Activated CD8-positive, alpha-beta T cell treated with anti-CD3 and anti-CD28 coated beads, Interleukin-2, amount 10 ng/mL, durations not matched to agents 7 days and 5 days (primary cell): ENCODE measurements at regions not wholly inside any gene's neighbourhood (a gene's known extent, or its start where the extent isn't known, plus 50 kb on each side); places are given as distances from the start of the nearest gene placed in this dataset.

ENCODE experiments used
- ATAC-seq: fragments of 150-1000 bp; cut with Tn5 transposase; one replicate; pipeline ENCODE4 v1.10.0; 2021; ENCODE audit warnings: moderate library complexity
- CTCF ChIA-PET: fragments of 350-600 bp; sonication (Branson Sonifier 250); formaldehyde crosslinking; loops from one replicate; lab custom pipeline; 2021; ENCODE audit warnings: antibody characterized with exemption; lab: Charles Lee
- POLR2A ChIA-PET: fragments of 350-600 bp; sonication (Branson Sonifier 250); formaldehyde crosslinking; loops from one replicate; lab custom pipeline; 2021; ENCODE audit warnings: antibody characterized with exemption; lab: Charles Lee
- DNase-seq: peaks from one replicate; pipeline ENCODE4 v3.0.0-alpha.2; 2020
- H3K27ac Mint-ChIP-seq: one replicate; pipeline ENCODE4 v1.8.0; 2021; ENCODE audit warnings: mild to moderate bottlenecking, mixed read lengths
- H3K27me3 Mint-ChIP-seq: one replicate; pipeline ENCODE4 v1.8.0; 2021; ENCODE audit warnings: low read depth, mixed read lengths
- H3K36me3 Mint-ChIP-seq: one replicate; pipeline ENCODE4 v1.8.0; 2021; ENCODE audit warnings: low read depth, mixed read lengths
- H3K4me1 Mint-ChIP-seq: one replicate; pipeline ENCODE4 v1.8.0; 2021; ENCODE audit warnings: low read depth, mixed read lengths
- H3K4me3 Mint-ChIP-seq: one replicate; pipeline ENCODE4 v1.8.0; 2021; ENCODE audit warnings: mild to moderate bottlenecking, mixed read lengths
- H3K9me3 Mint-ChIP-seq: one replicate; pipeline ENCODE4 v1.8.0; 2022; ENCODE audit warnings: mixed read lengths; ENCODE audit not compliant: insufficient read depth

GRCh38 chr6:14379568-14379967 lies 262.0 kb downstream of the CD83 start:
- Mint-ChIP-seq H3K9me3 (no peaks in the 10 kb centered on the region), H3K27ac (no peak overlapping the region), H3K36me3 (peaks cover 5% of the 10 kb centered on the region), H3K27me3 (peaks cover 2% of the 10 kb centered on the region), H3K4me3 (no peak overlapping the region), H3K4me1 (peaks cover 53% of the 10 kb centered on the region)
- ATAC-seq (no peak), DNase-seq (no peak)
- POLR2A ChIA-PET = no interaction called here
- CTCF ChIA-PET = no interaction called here

GRCh38 chr6:14380086-14380820 lies 262.7 kb downstream of the CD83 start:
- H3K4me1 Mint-ChIP-seq = peaks cover 53% of the 10 kb centered on the region
- no peak overlapping the region for H3K4me3 Mint-ChIP-seq
- DNase-seq (no peak), ATAC-seq (no peak)
- H3K27ac Mint-ChIP-seq = no peak overlapping the region
- ChIA-PET CTCF (no interaction called here), POLR2A (no interaction called here)
- H3K27me3 Mint-ChIP-seq = peaks cover 2% of the 10 kb centered on the region
- H3K36me3 Mint-ChIP-seq = peaks cover 5% of the 10 kb centered on the region
- no peaks in the 10 kb centered on the region for H3K9me3 Mint-ChIP-seq

GRCh38 chr6:14380901-14381828 lies 263.6 kb downstream of the CD83 start:
- no peak overlapping the region for H3K4me3 Mint-ChIP-seq
- ChIA-PET CTCF (no interaction called here), POLR2A (no interaction called here)
- H3K27me3 Mint-ChIP-seq = peaks cover 2% of the 10 kb centered on the region
- peaks cover 5% of the 10 kb centered on the region for H3K36me3 Mint-ChIP-seq
- ATAC-seq (no peak), DNase-seq (no peak)
- no peak overlapping the region for H3K27ac Mint-ChIP-seq
- no peaks in the 10 kb centered on the region for H3K9me3 Mint-ChIP-seq
- H3K4me1 Mint-ChIP-seq = peaks cover 49% of the 10 kb centered on the region

GRCh38 chr6:14381829-14382677 lies 264.5 kb downstream of the CD83 start:
- Mint-ChIP-seq H3K36me3 (peaks cover 4% of the 10 kb centered on the region), H3K27ac (no peak overlapping the region), H3K4me3 (no peak overlapping the region), H3K27me3 (peaks cover 2% of the 10 kb centered on the region), H3K4me1 (peaks cover 56% of the 10 kb centered on the region), H3K9me3 (no peaks in the 10 kb centered on the region)
- DNase-seq (peak; percentile 22), ATAC-seq (no peak)
- ChIA-PET CTCF (no interaction called here), POLR2A (no interaction called here)

- DNase-seq (no peak), ATAC-seq (no peak)
- ChIA-PET CTCF (no interaction called here), POLR2A (no interaction called here)
- Mint-ChIP-seq H3K4me1 (peaks cover 56% of the 10 kb centered on the region), H3K27me3 (no peaks in the 10 kb centered on the region), H3K36me3 (no peaks in the 10 kb centered on the region), H3K27ac (no peak overlapping the region), H3K4me3 (no peak overlapping the region), H3K9me3 (no peaks in the 10 kb centered on the region)
Measured at GRCh38 chr6:14382678-14383236, 265.2 kb downstream of the CD83 start.

- Mint-ChIP-seq H3K4me3 (no peak overlapping the region), H3K9me3 (no peaks in the 10 kb centered on the region), H3K4me1 (peaks cover 56% of the 10 kb centered on the region), H3K27ac (no peak overlapping the region), H3K36me3 (no peaks in the 10 kb centered on the region), H3K27me3 (no peaks in the 10 kb centered on the region)
- ATAC-seq = no peak
- DNase-seq = no peak
- ChIA-PET CTCF (interaction anchor here (1.1 kb wide), 1 partner anchor 8 kb away, joined by 3 read pairs; no protein-coding TSS in a partner anchor), POLR2A (interaction anchor here (0.5 to 0.6 kb wide), 2 partner anchors 203 to 568 kb away, joined by 3 read pairs; no protein-coding TSS in a partner anchor)
Measured at GRCh38 chr6:14383393-14384174, 266.0 kb downstream of the CD83 start.

- no peak overlapping the region for H3K27ac Mint-ChIP-seq
- H3K9me3 Mint-ChIP-seq = no peaks in the 10 kb centered on the region
- no peak for ATAC-seq
- H3K27me3 Mint-ChIP-seq = no peaks in the 10 kb centered on the region
- H3K4me1 Mint-ChIP-seq = peaks cover 56% of the 10 kb centered on the region
- no peaks in the 10 kb centered on the region for H3K36me3 Mint-ChIP-seq
- H3K4me3 Mint-ChIP-seq = no peak overlapping the region
- no peak for DNase-seq
- ChIA-PET CTCF (interaction anchor here (1.1 kb wide), 1 partner anchor 9 kb away, joined by 3 read pairs; no protein-coding TSS in a partner anchor), POLR2A (interaction anchor here (0.5 to 0.6 kb wide), 2 partner anchors 202 to 567 kb away, joined by 3 read pairs; no protein-coding TSS in a partner anchor)
Measured at GRCh38 chr6:14384175-14384949, 266.8 kb downstream of the CD83 start.

GRCh38 chr6:14386263-14386662 lies 268.7 kb downstream of the CD83 start:
- Mint-ChIP-seq H3K4me3 (no peak overlapping the region), H3K4me1 (peaks cover 39% of the 10 kb centered on the region), H3K9me3 (no peaks in the 10 kb centered on the region), H3K36me3 (no peaks in the 10 kb centered on the region), H3K27ac (no peak overlapping the region), H3K27me3 (no peaks in the 10 kb centered on the region)
- ChIA-PET POLR2A (no interaction called here), CTCF (no interaction called here)
- ATAC-seq (no peak), DNase-seq (no peak)

- H3K36me3 Mint-ChIP-seq = no peaks in the 10 kb centered on the region
- no peaks in the 10 kb centered on the region for H3K9me3 Mint-ChIP-seq
- ChIA-PET CTCF (no interaction called here), POLR2A (no interaction called here)
- no peak overlapping the region for H3K27ac Mint-ChIP-seq
- H3K4me3 Mint-ChIP-seq = no peak overlapping the region
- DNase-seq = no peak
- no peaks in the 10 kb centered on the region for H3K27me3 Mint-ChIP-seq
- ATAC-seq = no peak
- H3K4me1 Mint-ChIP-seq = peaks cover 36% of the 10 kb centered on the region
Measured at GRCh38 chr6:14386668-14387067, 269.1 kb downstream of the CD83 start.

GRCh38 chr6:14388371-14388770 lies 270.8 kb downstream of the CD83 start:
- Mint-ChIP-seq H3K36me3 (no peaks in the 10 kb centered on the region), H3K4me1 (peaks cover 19% of the 10 kb centered on the region), H3K27me3 (no peaks in the 10 kb centered on the region), H3K4me3 (no peak overlapping the region), H3K27ac (no peak overlapping the region), H3K9me3 (no peaks in the 10 kb centered on the region)
- CTCF ChIA-PET = interaction anchor here (0.7 kb wide), 1 partner anchor 37 kb away, joined by 3 read pairs; no protein-coding TSS in a partner anchor
- POLR2A ChIA-PET = no interaction called here
- no peak for DNase-seq
- no peak for ATAC-seq
